Naive thymus-derived CD8-positive, alpha-beta T cell (primary cell): ENCODE measurements at regions not wholly inside any gene's neighbourhood (a gene's known extent, or its start where the extent isn't known, plus 50 kb on each side); places are given as distances from the start of the nearest gene placed in this dataset.
"Not testable (repeated sequence)": the region's sequence is repeated elsewhere in the genome, so short reads cannot be mapped to it uniquely, and the experiment has no call there.

Experiments
- ATAC-seq, 2 donors: fragments of 150-1000 bp; cut with Tn5 transposase in 1 of 2; sonication (Bioruptor Pico), chemical (Tn5 transposase) in 1 of 2; 1 replicate in 1 of 2; 2 replicates in 1 of 2; pipeline ENCODE4 v1.10.0; 2021; ENCODE audit warnings: mild to moderate bottlenecking in 2 of 2, moderate library complexity in 2 of 2
- POLR2A ChIA-PET: fragments of 350-600 bp; sonication (Branson Sonifier 250); formaldehyde crosslinking; loops from one replicate; lab custom pipeline; 2021; ENCODE audit warnings: antibody characterized with exemption; lab: Charles Lee
- DNase-seq, 10 donors: peaks; one replicate each; pipeline versions ENCODE4 v3.0.0 to v3.0.0-alpha.2; 2020 to 2022
- H3K27ac Mint-ChIP-seq, 10 donors: one replicate each; pipeline ENCODE4 v1.8.0; 2020 to 2022; ENCODE audit warnings: mild to moderate bottlenecking in 10 of 10, mixed read lengths in 10 of 10, moderate library complexity in 4 of 10, inconsistent platforms in 1 of 10
- H3K27me3 Mint-ChIP-seq, 5 donors: one replicate each; pipeline ENCODE4 v1.8.0; 2021 to 2022; ENCODE audit warnings: mixed read lengths in 5 of 5
- H3K36me3 Mint-ChIP-seq, 3 donors: one replicate each; pipeline ENCODE4 v1.8.0; 2020 to 2022; ENCODE audit warnings: mixed read lengths in 3 of 3, mild to moderate bottlenecking in 2 of 3, inconsistent platforms in 1 of 3
- H3K4me1 Mint-ChIP-seq, 4 donors: one replicate each; pipeline ENCODE4 v1.8.0; 2021 to 2022; ENCODE audit warnings: mixed read lengths in 4 of 4
- H3K4me3 Mint-ChIP-seq, 10 donors: one replicate each; pipeline ENCODE4 v1.8.0; 2020 to 2022; ENCODE audit warnings: mild to moderate bottlenecking in 10 of 10, mixed read lengths in 10 of 10, moderate library complexity in 6 of 10, inconsistent platforms in 1 of 10
- H3K9me3 Mint-ChIP-seq, 9 donors: one replicate each; pipeline ENCODE4 v1.8.0; 2020 to 2022; ENCODE audit warnings: mixed read lengths in 9 of 9, mild to moderate bottlenecking in 3 of 9, inconsistent platforms in 1 of 9, moderate library complexity in 1 of 9

DNA sequence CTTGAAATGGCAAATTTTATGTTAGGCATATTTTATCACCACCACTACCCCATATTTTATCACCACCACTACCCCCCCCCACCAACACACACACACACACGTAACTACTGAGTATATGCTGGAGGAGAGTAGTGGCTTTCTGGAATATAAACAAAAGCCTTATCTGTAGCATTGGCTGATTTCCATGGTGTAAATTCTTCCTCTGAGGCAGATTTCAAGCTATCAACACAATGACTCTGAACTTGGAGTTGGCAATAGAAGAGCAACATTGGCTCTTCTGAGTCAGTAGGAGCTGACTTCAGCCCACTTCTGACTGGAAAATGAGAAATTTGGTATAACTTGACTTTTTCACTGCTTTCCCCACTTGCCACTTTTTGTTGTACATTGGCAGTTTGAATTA lies 143.0 kb downstream of the CAVIN4 start:
- no peaks in the 10 kb centered on the region for H3K9me3 Mint-ChIP-seq
- ATAC-seq (no peak), DNase-seq (no peak)
- H3K27ac Mint-ChIP-seq: no peak overlapping the region
- POLR2A ChIA-PET: no interaction called here
- H3K27me3 Mint-ChIP-seq: peaks cover 0 to 7% (median 2%) of the 10 kb centered on the region in 5 donors
- no peak overlapping the region for H3K4me3 Mint-ChIP-seq
- H3K4me1 Mint-ChIP-seq: no peaks in the 10 kb centered on the region
- no peaks in the 10 kb centered on the region for H3K36me3 Mint-ChIP-seq

DNA sequence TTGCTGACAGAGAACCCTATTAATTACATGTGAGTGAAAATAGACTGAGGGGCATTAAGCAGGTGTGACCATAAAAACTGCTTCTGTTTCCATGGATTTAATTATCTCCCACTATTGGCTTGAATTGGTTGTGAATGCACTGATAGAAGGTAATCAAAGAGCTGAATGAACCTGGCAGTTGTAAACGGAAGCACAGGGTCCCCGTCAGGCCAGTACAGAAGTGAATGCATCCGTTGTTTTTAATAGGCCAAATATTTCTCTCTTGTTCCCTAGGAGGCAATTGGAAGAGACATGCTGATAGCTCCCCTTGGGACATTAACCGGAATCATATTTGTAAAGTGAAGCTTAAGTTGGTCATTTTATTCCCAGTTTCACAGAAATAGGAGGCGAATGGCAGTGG lies 147.0 kb downstream of the CAVIN4 start:
- no peak for ATAC-seq
- no peaks in the 10 kb centered on the region for H3K36me3 Mint-ChIP-seq
- no peak overlapping the region for H3K27ac Mint-ChIP-seq
- peaks cover 0 to 7% (median 2%) of the 10 kb centered on the region in 5 donors for H3K27me3 Mint-ChIP-seq
- H3K4me3 Mint-ChIP-seq: no peak overlapping the region
- POLR2A ChIA-PET: no interaction called here
- DNase-seq: no peak
- no peaks in the 10 kb centered on the region for H3K9me3 Mint-ChIP-seq
- no peaks in the 10 kb centered on the region for H3K4me1 Mint-ChIP-seq

DNA sequence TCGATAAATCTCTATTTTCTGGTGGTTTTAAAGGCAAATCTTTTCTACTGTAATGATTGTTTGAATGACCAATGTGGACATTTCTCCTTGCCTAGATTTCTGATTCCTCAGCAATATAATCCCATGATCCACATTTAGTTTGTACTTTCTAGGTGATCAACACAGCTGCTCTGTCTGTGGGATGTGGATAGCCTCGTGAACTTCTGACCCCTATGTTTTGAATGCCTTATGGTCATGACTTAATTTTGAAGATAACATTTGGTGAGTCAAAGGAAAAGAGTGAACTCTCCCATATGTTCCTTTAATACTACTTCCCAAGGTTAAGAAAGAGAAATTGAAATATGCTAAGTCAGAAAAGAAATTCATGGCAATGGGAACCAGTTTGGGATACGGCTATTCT lies 147.5 kb downstream of the CAVIN4 start:
- no peaks in the 10 kb centered on the region for H3K4me1 Mint-ChIP-seq
- DNase-seq (no peak), ATAC-seq (no peak)
- H3K9me3 Mint-ChIP-seq: no peaks in the 10 kb centered on the region
- H3K36me3 Mint-ChIP-seq: no peaks in the 10 kb centered on the region
- H3K27ac Mint-ChIP-seq: no peak overlapping the region
- H3K27me3 Mint-ChIP-seq: peaks cover 0 to 7% (median 2%) of the 10 kb centered on the region in 5 donors
- POLR2A ChIA-PET: no interaction called here
- no peak overlapping the region for H3K4me3 Mint-ChIP-seq

DNA sequence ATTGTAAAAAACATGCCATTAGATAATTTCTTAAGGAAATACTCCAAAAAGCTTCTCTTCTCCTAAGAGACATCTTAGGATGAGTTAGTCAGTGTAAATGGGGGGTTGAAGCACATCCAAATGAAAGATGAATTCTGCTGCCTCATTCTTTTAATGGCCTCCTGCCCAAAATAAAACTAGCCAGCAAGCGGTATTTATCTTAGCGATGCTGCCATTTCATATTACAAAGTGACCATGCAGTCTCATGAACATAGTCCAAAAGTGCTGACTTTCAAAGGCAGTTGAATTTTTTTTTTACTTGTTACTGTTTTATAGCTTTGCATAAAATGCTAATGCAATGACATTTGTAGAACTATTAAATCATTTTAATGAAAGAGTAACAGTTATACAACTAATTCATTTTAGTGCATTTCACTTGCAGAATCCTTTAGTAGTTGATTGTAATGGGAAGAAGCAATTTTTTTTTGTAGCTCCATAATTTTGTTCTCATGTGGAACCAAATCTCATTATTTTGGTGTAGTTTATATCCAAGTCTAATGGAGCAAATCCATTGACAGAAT lies 151.5 kb downstream of the CAVIN4 start:
- peaks cover 0 to under 1% (median 0%) of the 10 kb centered on the region in 3 donors for H3K36me3 Mint-ChIP-seq
- no peak overlapping the region for H3K27ac Mint-ChIP-seq
- no peak overlapping the region for H3K4me3 Mint-ChIP-seq
- POLR2A ChIA-PET: no interaction called here
- DNase-seq (no peak), ATAC-seq (no peak)
- H3K9me3 Mint-ChIP-seq: peaks cover 0 to 9% (median 0%) of the 10 kb centered on the region in 9 donors
- peaks cover 0 to 7% (median 3%) of the 10 kb centered on the region in 5 donors for H3K27me3 Mint-ChIP-seq
- H3K4me1 Mint-ChIP-seq: no peaks in the 10 kb centered on the region

DNA sequence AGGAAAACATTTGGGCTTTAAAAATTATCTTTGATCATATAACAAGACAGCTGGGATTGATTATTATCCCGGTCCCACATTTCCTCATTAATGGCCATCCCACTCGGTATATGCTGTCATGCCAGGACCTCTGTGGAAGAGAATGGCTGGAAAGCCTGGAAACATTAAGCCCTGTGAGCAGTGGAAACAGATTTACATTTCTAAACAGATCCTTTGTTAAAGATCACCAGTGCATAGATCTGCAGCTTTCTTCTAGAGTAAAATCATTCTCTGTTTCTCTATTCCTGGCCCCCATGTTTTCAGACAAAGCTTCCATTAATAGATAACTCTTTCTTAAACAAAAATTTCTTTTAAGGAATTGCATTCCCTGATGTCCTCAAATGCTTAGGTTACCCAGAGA lies 152.2 kb downstream of the CAVIN4 start:
- ATAC-seq (no peak), DNase-seq (no peak)
- peaks cover 0 to 13% (median 4%) of the 10 kb centered on the region in 9 donors for H3K9me3 Mint-ChIP-seq
- no peak overlapping the region for H3K27ac Mint-ChIP-seq
- H3K4me3 Mint-ChIP-seq: no peak overlapping the region
- H3K4me1 Mint-ChIP-seq: no peaks in the 10 kb centered on the region
- peaks cover 0 to 7% (median 0%) of the 10 kb centered on the region in 3 donors for H3K36me3 Mint-ChIP-seq
- H3K27me3 Mint-ChIP-seq: peaks cover 0 to 5% (median 3%) of the 10 kb centered on the region in 5 donors
- POLR2A ChIA-PET: no interaction called here

DNA sequence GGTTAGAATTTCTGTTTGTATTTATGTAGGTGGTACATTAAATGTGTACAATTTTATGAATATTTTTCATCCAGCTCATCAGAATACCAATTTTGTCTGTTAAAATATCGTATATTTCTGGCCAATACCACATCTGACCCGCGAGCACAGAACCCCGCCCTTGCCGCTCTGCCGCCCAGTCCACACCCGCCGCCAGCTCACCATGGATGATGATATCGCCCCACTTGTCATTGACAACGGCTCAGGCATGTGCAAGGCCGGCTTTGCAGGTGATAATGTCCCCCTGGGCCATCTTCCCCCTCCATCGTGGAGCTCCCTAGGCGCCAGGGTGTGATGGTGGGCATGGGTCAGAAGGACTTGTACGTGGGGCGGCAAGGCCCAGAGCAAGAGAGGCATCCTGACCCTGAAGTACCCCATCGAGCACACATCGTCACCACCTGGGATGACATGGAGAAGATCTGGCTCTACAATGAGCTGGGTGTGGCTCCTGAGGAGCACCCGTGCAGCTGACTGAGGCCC lies 153.2 kb downstream of the CAVIN4 start:
- Mint-ChIP-seq H3K27ac (no peak overlapping the region), H3K4me3 (no peak overlapping the region), H3K9me3 (peaks cover 0 to 15% (median 5%) of the 10 kb centered on the region in 9 donors), H3K27me3 (peaks cover 0 to 5% (median 2%) of the 10 kb centered on the region in 5 donors), H3K4me1 (no peaks in the 10 kb centered on the region), H3K36me3 (peaks cover 0 to 7% (median 0%) of the 10 kb centered on the region in 3 donors)
- POLR2A ChIA-PET: no interaction called here
- no peak for DNase-seq
- no peak for ATAC-seq

DNA sequence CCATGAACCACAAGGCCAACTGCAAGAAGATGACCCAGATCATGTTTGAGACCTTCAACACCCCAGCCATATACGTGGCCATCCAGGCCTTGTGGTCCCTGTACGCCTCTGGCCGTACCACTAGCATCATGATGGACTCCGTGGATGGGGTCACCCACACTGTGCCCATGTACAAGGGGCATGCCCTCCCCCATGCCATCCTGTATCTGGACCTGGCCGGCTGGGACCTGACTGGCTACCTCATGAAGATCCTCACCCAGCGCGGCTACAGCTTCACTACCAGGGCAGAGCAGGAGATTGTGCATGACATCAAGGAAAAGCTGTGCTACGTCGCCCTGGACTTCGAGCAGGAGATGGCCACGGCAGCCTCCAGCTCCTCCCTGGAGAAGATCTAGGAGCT lies 153.7 kb downstream of the CAVIN4 start:
- Mint-ChIP-seq H3K36me3 (peaks cover 0 to 7% (median 0%) of the 10 kb centered on the region in 3 donors), H3K4me1 (no peaks in the 10 kb centered on the region), H3K27ac (no peak overlapping the region), H3K4me3 (no peak overlapping the region), H3K9me3 (peaks cover 0 to 15% (median 5%) of the 10 kb centered on the region in 9 donors), H3K27me3 (peaks cover 0 to 3% (median 3%) of the 10 kb centered on the region in 5 donors)
- POLR2A ChIA-PET: no interaction called here
- DNase-seq: no peak
- no peak for ATAC-seq

DNA sequence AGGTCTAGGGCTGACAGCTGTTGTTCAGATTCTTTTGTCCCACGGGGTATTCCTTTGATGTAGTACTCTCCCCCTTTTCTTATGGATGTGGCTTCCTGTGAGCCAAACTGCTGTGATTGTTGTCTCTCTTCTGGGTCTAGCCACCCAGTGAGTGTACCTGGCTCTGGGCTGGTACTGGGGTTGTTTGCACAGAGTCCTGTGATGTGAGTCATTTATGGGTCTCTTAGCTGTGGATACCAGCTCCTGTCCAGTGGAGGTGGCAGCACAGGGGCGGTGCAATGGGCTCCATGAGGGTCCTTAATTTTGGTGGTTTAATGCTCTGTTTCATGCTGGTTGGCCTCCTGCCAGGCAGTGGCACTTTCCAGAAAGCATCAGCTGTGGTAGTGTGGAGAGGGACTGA lies 161.3 kb downstream of the CAVIN4 start:
- Mint-ChIP-seq H3K27ac (no peak overlapping the region), H3K4me3 (no peak overlapping the region), H3K27me3 (peaks cover 0 to 19% (median 2%) of the 10 kb centered on the region in 5 donors), H3K9me3 (peaks cover 0 to 50% (median 19%) of the 10 kb centered on the region in 9 donors), H3K36me3 (peaks cover 0 to 21% (median 0%) of the 10 kb centered on the region in 3 donors), H3K4me1 (no peaks in the 10 kb centered on the region)
- DNase-seq (no peak), ATAC-seq (no peak)
- POLR2A ChIA-PET: no interaction called here

DNA sequence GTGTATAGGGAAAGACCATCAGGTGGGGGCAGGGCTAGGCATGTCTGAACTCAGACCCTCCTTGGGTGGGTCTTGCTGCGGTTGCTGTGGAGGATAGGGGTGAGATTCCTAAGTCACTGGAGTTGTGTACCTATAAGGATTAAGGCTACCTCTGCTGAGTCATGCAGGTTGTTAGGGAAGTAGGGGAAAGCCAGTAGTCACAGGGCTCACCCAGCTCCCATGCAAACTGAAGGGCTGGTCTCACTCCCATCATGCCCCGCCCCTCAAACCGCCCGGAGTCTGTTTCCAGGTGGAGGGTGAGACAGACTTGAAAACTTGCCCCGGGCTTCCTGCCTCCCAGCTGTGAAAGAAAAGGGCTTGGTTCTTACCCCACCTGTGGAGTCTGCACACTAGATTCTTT lies 161.8 kb downstream of the CAVIN4 start:
- H3K9me3 Mint-ChIP-seq: peaks cover 0 to 50% (median 16%) of the 10 kb centered on the region in 9 donors
- no peak overlapping the region for H3K27ac Mint-ChIP-seq
- H3K4me3 Mint-ChIP-seq: no peak overlapping the region
- no peak for ATAC-seq
- H3K27me3 Mint-ChIP-seq: peaks cover 0 to 19% (median 1%) of the 10 kb centered on the region in 5 donors
- no peak for DNase-seq
- H3K4me1 Mint-ChIP-seq: no peaks in the 10 kb centered on the region
- H3K36me3 Mint-ChIP-seq: peaks cover 0 to 17% (median 0%) of the 10 kb centered on the region in 3 donors
- POLR2A ChIA-PET: no interaction called here

DNA sequence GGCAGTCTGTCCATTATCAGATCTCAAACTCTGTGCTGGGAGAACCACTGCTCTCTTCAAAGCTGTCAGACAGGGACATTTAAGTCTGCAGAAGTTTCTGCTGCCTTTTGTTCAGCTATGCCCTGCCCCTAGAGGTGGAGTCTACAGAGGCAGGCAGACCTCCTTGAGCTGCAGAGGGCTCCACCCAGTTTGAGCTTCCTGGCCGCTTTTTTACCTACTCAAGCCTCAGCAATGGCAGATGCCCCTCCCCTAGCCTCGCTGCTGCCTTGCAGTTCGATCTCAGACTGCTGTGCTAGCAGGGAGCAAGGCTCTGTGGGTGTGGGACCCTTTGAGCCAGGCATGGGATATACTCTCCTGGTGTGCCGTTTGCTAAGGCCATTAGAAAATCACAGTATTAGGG lies 171.1 kb downstream of the CAVIN4 start:
- ATAC-seq, DNase-seq, H3K4me1 Mint-ChIP-seq, POLR2A ChIA-PET, H3K36me3 Mint-ChIP-seq, H3K4me3 Mint-ChIP-seq, H3K27ac Mint-ChIP-seq: not testable (repeated sequence)
- peaks cover 0 to 10% (median 3%) of the 10 kb centered on the region in 5 donors for H3K27me3 Mint-ChIP-seq
- peaks cover 0 to 32% (median 17%) of the 10 kb centered on the region in 9 donors for H3K9me3 Mint-ChIP-seq

DNA sequence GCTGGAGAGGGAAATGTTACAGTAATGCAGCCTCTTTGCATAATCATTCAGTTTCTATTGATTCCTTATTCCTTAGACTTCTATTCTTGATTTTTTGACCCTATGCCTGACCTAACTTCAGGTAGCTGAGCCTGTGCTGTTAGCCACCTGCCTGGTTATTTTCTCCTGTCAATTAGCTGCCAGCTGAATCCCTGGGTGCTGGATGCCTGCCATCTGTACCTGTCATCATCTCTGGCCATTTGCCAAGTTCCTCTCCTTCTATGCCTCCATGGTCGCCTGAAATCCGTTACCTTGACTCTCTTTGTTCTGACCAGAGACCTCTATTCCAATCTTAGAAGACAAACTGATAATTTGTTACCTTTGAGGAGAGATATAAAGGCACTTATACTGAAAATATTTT lies 178.3 kb downstream of the CAVIN4 start:
- no peaks in the 10 kb centered on the region for H3K4me1 Mint-ChIP-seq
- POLR2A ChIA-PET: no interaction called here
- DNase-seq: no peak
- H3K27ac Mint-ChIP-seq: no peak overlapping the region
- peaks cover 0 to 40% (median 13%) of the 10 kb centered on the region in 5 donors for H3K27me3 Mint-ChIP-seq
- peaks cover 0 to 6% (median 0%) of the 10 kb centered on the region in 3 donors for H3K36me3 Mint-ChIP-seq
- peaks cover 0 to 14% (median 5%) of the 10 kb centered on the region in 9 donors for H3K9me3 Mint-ChIP-seq
- no peak overlapping the region for H3K4me3 Mint-ChIP-seq
- no peak for ATAC-seq

DNA sequence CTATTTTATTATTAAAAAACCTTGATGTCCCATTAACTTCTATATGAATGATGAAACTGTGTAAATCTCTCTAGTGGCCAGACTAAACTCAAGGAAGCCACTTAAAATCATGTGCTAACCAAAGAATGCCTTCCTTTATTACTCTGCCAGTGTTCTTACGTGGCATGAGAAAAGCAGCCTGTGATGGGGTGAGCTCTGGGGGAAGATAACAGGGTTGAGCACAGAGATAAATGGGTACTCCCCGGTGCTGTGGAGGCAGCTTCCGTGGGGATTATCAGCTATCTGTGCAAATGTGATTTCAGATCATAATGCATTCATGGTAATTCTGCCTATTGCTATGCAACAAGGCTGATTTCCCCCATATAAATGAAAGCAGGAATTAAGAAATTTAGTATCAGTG lies 181.3 kb downstream of the CAVIN4 start:
- Mint-ChIP-seq H3K36me3 (peaks cover 0 to 6% (median 0%) of the 10 kb centered on the region in 3 donors), H3K9me3 (peaks cover 0 to 12% (median 1%) of the 10 kb centered on the region in 9 donors), H3K27ac (no peak overlapping the region), H3K4me3 (no peak overlapping the region), H3K4me1 (no peaks in the 10 kb centered on the region), H3K27me3 (peaks cover 0 to 40% (median 10%) of the 10 kb centered on the region in 5 donors)
- no peak for ATAC-seq
- POLR2A ChIA-PET: no interaction called here
- DNase-seq: no peak

DNA sequence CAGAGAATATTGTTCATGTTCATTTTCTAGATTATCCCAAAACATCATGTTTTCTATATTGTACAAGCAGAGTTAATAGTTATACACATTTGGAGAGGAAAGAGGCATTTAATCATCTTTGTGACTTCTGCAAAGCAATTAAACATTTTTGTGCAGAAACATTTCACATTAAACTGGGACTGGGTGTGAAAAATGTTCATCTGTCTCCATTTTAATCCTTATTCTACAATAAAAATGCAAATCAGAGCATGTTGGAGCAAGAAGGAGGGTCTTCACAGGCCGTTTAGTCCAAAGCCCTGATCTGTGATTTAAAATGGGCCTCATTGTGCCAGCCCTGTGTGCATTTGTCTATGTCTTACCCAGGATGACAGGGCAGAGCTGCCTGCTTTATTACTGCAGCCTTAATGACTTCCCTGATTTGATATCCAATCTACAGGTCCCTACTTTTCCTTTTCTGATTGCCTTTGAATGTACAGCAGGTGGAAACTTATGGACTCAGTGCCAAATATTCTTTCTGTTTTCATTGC lies 183.5 kb downstream of the CAVIN4 start:
- no peak for ATAC-seq
- Mint-ChIP-seq H3K36me3 (no peaks in the 10 kb centered on the region), H3K27ac (no peak overlapping the region), H3K4me3 (no peak overlapping the region), H3K27me3 (peaks cover 0 to 24% (median 8%) of the 10 kb centered on the region in 5 donors), H3K9me3 (peaks cover 0 to 11% (median 2%) of the 10 kb centered on the region in 9 donors), H3K4me1 (no peaks in the 10 kb centered on the region)
- POLR2A ChIA-PET: no interaction called here
- DNase-seq: no peak
